Naive thymus-derived CD4-positive, alpha-beta T cell (primary cell): ENCODE measurements at regions not wholly inside any gene's neighbourhood (a gene's known extent, or its start where the extent isn't known, plus 50 kb on each side); places are given as distances from the start of the nearest gene placed in this dataset.

Experiments
- ATAC-seq: fragments of 150-1000 bp; cut with Tn5 transposase; 2 replicates; pipeline ENCODE4 v1.10.0; 2021; ENCODE audit warnings: mild to moderate bottlenecking, moderate library complexity
- CTCF ChIA-PET: fragments of 350-600 bp; sonication (Branson Sonifier 250); formaldehyde crosslinking; loops from one replicate; lab custom pipeline; 2021; ENCODE audit warnings: antibody characterized with exemption; lab: Charles Lee
- POLR2A ChIA-PET: fragments of 350-600 bp; sonication (Branson Sonifier 250); formaldehyde crosslinking; loops from one replicate; lab custom pipeline; 2021; ENCODE audit warnings: antibody characterized with exemption, inconsistent platforms; lab: Charles Lee
- DNase-seq, 9 donors: peaks; one replicate each; pipeline versions ENCODE4 v3.0.0 to v3.0.0-alpha.2; 2020 to 2022; ENCODE audit warnings: mixed read lengths in 1 of 9
- H3K27ac ChIP-seq: one replicate; pipeline ENCODE4 v1.7.0; 2013; ENCODE audit warnings: mild to moderate bottlenecking, low read depth, low read length, moderate library complexity
- H3K27me3 ChIP-seq, 2 donors: one replicate each; pipeline ENCODE4 v1.7.0; 2013; ENCODE audit warnings: low read length in 2 of 2, mild to moderate bottlenecking in 2 of 2, moderate library complexity in 2 of 2; ENCODE audit not compliant: control insufficient read depth in 2 of 2, insufficient read depth in 2 of 2
- H3K36me3 ChIP-seq, 3 experiments: 1 replicate in 2 of 3; 2 replicates in 1 of 3; pipeline ENCODE4 v1.7.0; 2013; ENCODE audit warnings: low read length in 3 of 3, mild to moderate bottlenecking in 3 of 3, moderate library complexity in 1 of 3; ENCODE audit not compliant: insufficient read depth in 3 of 3, control insufficient read depth in 2 of 3
- H3K4me1 ChIP-seq, 2 donors: one replicate each; pipeline ENCODE4 v1.7.0; 2013; ENCODE audit warnings: low read length in 2 of 2, mild to moderate bottlenecking in 2 of 2, moderate library complexity in 1 of 2; ENCODE audit not compliant: control insufficient read depth in 2 of 2, insufficient read depth in 2 of 2
- H3K4me3 ChIP-seq: 2 replicates; pipeline ENCODE4 v1.7.0; 2013; ENCODE audit warnings: mild to moderate bottlenecking, low read length
- H3K9me3 ChIP-seq, 3 experiments: 1 replicate in 2 of 3; 2 replicates in 1 of 3; pipeline ENCODE4 v1.7.0; 2013; ENCODE audit warnings: low read length in 3 of 3; ENCODE audit not compliant: control insufficient read depth in 2 of 3
- H3K27ac Mint-ChIP-seq, 9 donors: one replicate each; pipeline ENCODE4 v1.8.0; 2020 to 2022; ENCODE audit warnings: mixed read lengths in 9 of 9, mild to moderate bottlenecking in 8 of 9, moderate library complexity in 5 of 9, inconsistent platforms in 2 of 9
- H3K27me3 Mint-ChIP-seq, 5 donors: one replicate each; pipeline ENCODE4 v1.8.0; 2021 to 2022; ENCODE audit warnings: mixed read lengths in 5 of 5, mild to moderate bottlenecking in 1 of 5
- H3K36me3 Mint-ChIP-seq, 5 donors: one replicate each; pipeline ENCODE4 v1.8.0; 2020 to 2022; ENCODE audit warnings: mixed read lengths in 5 of 5, mild to moderate bottlenecking in 3 of 5, inconsistent platforms in 1 of 5
- H3K4me1 Mint-ChIP-seq, 7 donors: one replicate each; pipeline ENCODE4 v1.8.0; 2020 to 2022; ENCODE audit warnings: mixed read lengths in 7 of 7, mild to moderate bottlenecking in 3 of 7, inconsistent platforms in 1 of 7
- H3K4me3 Mint-ChIP-seq, 10 donors: one replicate each; pipeline ENCODE4 v1.8.0; 2020 to 2022; ENCODE audit warnings: mild to moderate bottlenecking in 10 of 10, mixed read lengths in 10 of 10, moderate library complexity in 6 of 10, inconsistent platforms in 2 of 10
- H3K9me3 Mint-ChIP-seq, 11 donors: one replicate each; pipeline ENCODE4 v1.8.0; 2020 to 2022; ENCODE audit warnings: mixed read lengths in 11 of 11, mild to moderate bottlenecking in 4 of 11, inconsistent platforms in 1 of 11, moderate library complexity in 1 of 11
- intact Hi-C, 2 donors: fragments of 100-400 bp; cut with micrococcal nuclease; formaldehyde crosslinking; loops; one replicate each; pipeline ENCODE4 v1.15.1; 2023

- peaks cover 17 to 62% (median 39%) of the 10 kb centered on the region in 7 donors for H3K4me1 Mint-ChIP-seq
Measured at GRCh38 chr6:27757307-27757706, 154.9 kb downstream of the OR2B2 start.

DNA sequence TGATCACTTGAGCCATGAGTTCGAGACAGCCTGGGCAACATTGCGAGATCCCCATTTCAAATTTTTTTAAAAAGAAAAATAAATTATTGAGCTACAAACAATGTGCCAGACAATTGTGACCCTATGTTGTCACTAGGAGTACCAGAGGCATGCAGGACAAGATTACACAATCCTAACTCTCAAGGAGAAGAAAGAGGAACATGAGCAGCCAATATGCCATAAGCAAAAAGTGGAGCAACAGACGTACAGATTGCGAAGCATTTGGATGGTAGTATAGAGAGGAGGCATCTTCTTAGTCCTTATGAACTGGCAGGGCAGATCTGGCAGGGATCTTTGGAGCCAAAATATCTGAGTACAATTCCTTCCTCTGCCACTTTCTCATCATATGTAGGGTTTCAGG is 156.4 kb downstream of the OR2B2 start:
- Histone ChIP-seq H3K4me1 (peaks cover 6 to 20% of the 10 kb centered on the region in 2 donors), H3K36me3 (no peaks in the 10 kb centered on the region), H3K27ac (no peak overlapping the region), H3K4me3 (no peak overlapping the region), H3K27me3 (no peaks in the 10 kb centered on the region), H3K9me3 (no peaks in the 10 kb centered on the region)
- DNase-seq (no peak), ATAC-seq (no peak)
- peaks cover 0 to 11% (median 0%) of the 10 kb centered on the region in 11 donors for H3K9me3 Mint-ChIP-seq
- ChIA-PET CTCF (interaction anchor here (0.6 to 3.4 kb wide), 6 partner anchors 17 to 277 kb away, joined by 3 to 10 read pairs (median 4); no protein-coding TSS in a partner anchor), POLR2A (interaction anchor here (0.6 to 2.5 kb wide), 13 partner anchors 14 to 1734 kb away, joined by 3 to 20 read pairs (median 4); a partner anchor contains a TSS)
- H3K36me3 Mint-ChIP-seq = peaks cover 0 to 6% (median 0%) of the 10 kb centered on the region in 5 donors
- intact Hi-C loops = loop anchor here in 1 of 2 donors (10.0 kb wide), 2 partner anchors 1471 to 1731 kb away; a partner anchor contains a TSS
- peak overlapping the region in 2 of 9 donors; percentile 49 to 70 for H3K27ac Mint-ChIP-seq
- peaks cover 17 to 68% (median 42%) of the 10 kb centered on the region in 7 donors for H3K4me1 Mint-ChIP-seq
- H3K27me3 Mint-ChIP-seq = peaks cover 0 to 8% (median 0%) of the 10 kb centered on the region in 5 donors
- peak overlapping the region in 4 of 10 donors; percentile 33 to 89 (median 64) for H3K4me3 Mint-ChIP-seq

More at GRCh38 chr6:27757307-27757706, 154.9 kb downstream of the OR2B2 start:
- intact Hi-C loops = loop anchor here (1.0 to 10.0 kb wide), 3 partner anchors 15 to 1733 kb away; a partner anchor contains a TSS
- ChIA-PET POLR2A (interaction anchor here (0.5 to 2.5 kb wide), 20 partner anchors 44 to 1558 kb away, joined by 3 to 20 read pairs (median 4); partner anchors contain the start of genes ZNF184 and ZNF391), CTCF (interaction anchor here (1.0 to 3.4 kb wide), 4 partner anchors 13 to 140 kb away, joined by 4 to 10 read pairs (median 7); no protein-coding TSS in a partner anchor)
- H3K27ac ChIP-seq = peak overlapping the region; percentile 70
- peak; percentile 25 to 74 (median 49) for DNase-seq
- H3K27me3 ChIP-seq = no peaks in the 10 kb centered on the region
- Mint-ChIP-seq H3K36me3 (peaks cover 0 to 6% (median 1%) of the 10 kb centered on the region in 5 donors), H3K4me3 (peak overlapping the region; percentile 78 to 91 (median 84)), H3K9me3 (peaks cover 0 to 11% (median 0%) of the 10 kb centered on the region in 11 donors), H3K27me3 (peaks cover 0 to 8% (median 0%) of the 10 kb centered on the region in 5 donors), H3K27ac (peak overlapping the region; percentile 73 to 90 (median 85))
- peaks cover 6 to 20% of the 10 kb centered on the region in 2 donors for H3K4me1 ChIP-seq
- H3K4me3 ChIP-seq = peak overlapping the region; percentile 64
- no peaks in the 10 kb centered on the region for H3K9me3 ChIP-seq
- no peaks in the 10 kb centered on the region for H3K36me3 ChIP-seq
- peak; percentile 11 for ATAC-seq

- no peak for DNase-seq
- H3K4me3 Mint-ChIP-seq = peak overlapping the region in 9 of 10 donors; percentile 46 to 95 (median 92)
- CTCF ChIA-PET = interaction anchor here (0.6 to 2.2 kb wide), 5 partner anchors 18 to 577 kb away, joined by 3 to 13 read pairs (median 4); no protein-coding TSS in a partner anchor
- intact Hi-C loops = loop anchor here (5.0 to 10.0 kb wide), 9 partner anchors 137 to 1732 kb away; partner anchors contain the start of genes POM121L2 (in 1 of the 2), ZSCAN23 (in 1 of the 2) and ZSCAN31 (in 1 of the 2)
- peak overlapping the region in 8 of 9 donors; percentile 7 to 99 (median 88) for H3K27ac Mint-ChIP-seq
- Histone ChIP-seq H3K4me3 (peak overlapping the region; percentile 80), H3K27ac (no peak overlapping the region), H3K9me3 (no peaks in the 10 kb centered on the region), H3K36me3 (no peaks in the 10 kb centered on the region), H3K27me3 (no peaks in the 10 kb centered on the region), H3K4me1 (peaks cover 6 to 20% of the 10 kb centered on the region in 2 donors)
- ATAC-seq = no peak
- POLR2A ChIA-PET = interaction anchor here (0.6 to 3.6 kb wide), 13 partner anchors 53 to 1743 kb away, joined by 3 to 32 read pairs (median 5); partner anchors contain the start of gene TRIM27
- H3K27me3 Mint-ChIP-seq = peaks cover 0 to 8% (median 0%) of the 10 kb centered on the region in 5 donors
- peaks cover 0 to 6% (median 0%) of the 10 kb centered on the region in 5 donors for H3K36me3 Mint-ChIP-seq
- peaks cover 0 to 11% (median 0%) of the 10 kb centered on the region in 11 donors for H3K9me3 Mint-ChIP-seq
- peaks cover 17 to 58% (median 42%) of the 10 kb centered on the region in 7 donors for H3K4me1 Mint-ChIP-seq
Measured at GRCh38 chr6:27754408-27754782, 157.8 kb downstream of the OR2B2 start.

GRCh38 chr6:27753668-27754407 is 158.4 kb downstream of the OR2B2 start:
- H3K27ac ChIP-seq = peak overlapping the region; percentile 96
- DNase-seq = peak in 8 of 9 donors; percentile 38 to 69 (median 45)
- H3K36me3 ChIP-seq = no peaks in the 10 kb centered on the region
- no peaks in the 10 kb centered on the region for H3K9me3 ChIP-seq
- ATAC-seq = peak; percentile 22
- peaks cover 0 to 8% (median 0%) of the 10 kb centered on the region in 5 donors for H3K27me3 Mint-ChIP-seq
- H3K27ac Mint-ChIP-seq = peak overlapping the region; percentile 84 to 100 (median 97)
- H3K4me3 ChIP-seq = peak overlapping the region; percentile 80
- POLR2A ChIA-PET = interaction anchor here (0.6 to 3.6 kb wide), 14 partner anchors 54 to 1743 kb away, joined by 3 to 32 read pairs (median 4); partner anchors contain the start of gene TRIM27
- no peaks in the 10 kb centered on the region for H3K27me3 ChIP-seq
- H3K4me1 ChIP-seq = peaks cover 6 to 20% of the 10 kb centered on the region in 2 donors
- H3K9me3 Mint-ChIP-seq = peaks cover 0 to 11% (median 0%) of the 10 kb centered on the region in 11 donors
- H3K4me3 Mint-ChIP-seq = peak overlapping the region; percentile 81 to 99 (median 94)
- intact Hi-C loops = loop anchor here (1.0 to 10.0 kb wide), 38 partner anchors 16 to 1791 kb away; partner anchors contain the start of genes ABT1 (in 1 of the 2), POM121L2 (in 1 of the 2), TRIM38 (in 1 of the 2) and ZNF184 (in 1 of the 2)
- H3K4me1 Mint-ChIP-seq = peaks cover 17 to 53% (median 39%) of the 10 kb centered on the region in 7 donors
- peaks cover 0 to 6% (median 0%) of the 10 kb centered on the region in 5 donors for H3K36me3 Mint-ChIP-seq
- CTCF ChIA-PET = interaction anchor here (1.2 to 2.2 kb wide), 4 partner anchors 19 to 577 kb away, joined by 3 to 13 read pairs (median 6); no protein-coding TSS in a partner anchor

DNA sequence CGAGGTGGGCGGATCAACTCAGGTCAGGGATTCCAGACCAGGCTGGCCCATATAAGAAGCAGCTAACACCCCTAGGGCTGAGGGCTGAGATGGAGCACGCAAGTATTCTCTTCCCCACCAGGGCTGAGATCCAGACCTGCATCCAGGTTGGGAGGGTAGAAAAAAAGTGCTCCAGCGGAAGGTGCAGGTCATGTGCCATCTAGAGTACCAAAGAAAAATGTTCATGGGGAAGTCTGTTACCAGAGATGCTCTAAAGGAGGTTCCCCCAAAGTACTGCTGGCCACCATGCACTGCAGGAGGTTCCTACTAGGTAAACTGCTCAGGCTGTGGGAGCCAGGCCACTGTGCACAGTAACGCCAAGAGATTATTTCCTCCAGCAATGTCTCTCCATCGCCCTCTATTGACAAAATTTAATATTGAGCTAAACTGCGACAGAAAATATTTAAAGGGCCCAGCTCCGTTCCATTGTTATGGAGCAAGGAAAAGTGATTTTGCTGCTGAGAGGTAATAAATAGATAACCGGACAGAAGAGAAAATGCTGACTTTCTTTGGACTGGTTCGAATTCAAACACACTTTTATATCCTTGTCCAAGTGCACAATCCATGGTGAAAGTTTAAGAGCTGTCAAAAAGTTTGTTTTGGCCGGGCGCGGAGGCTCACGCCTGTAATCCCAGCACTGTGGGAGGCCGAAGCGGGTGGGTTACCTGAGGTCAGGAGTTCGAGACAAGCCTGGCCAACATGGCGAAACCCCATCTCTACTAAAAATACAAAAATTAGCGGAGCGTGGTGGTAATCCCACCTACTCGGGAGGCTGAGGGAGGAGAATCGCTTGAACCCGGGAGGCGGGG is 159.9 kb downstream of the OR2B2 start:
- Histone ChIP-seq H3K27ac (peak overlapping the region; percentile 96), H3K36me3 (no peaks in the 10 kb centered on the region), H3K9me3 (no peaks in the 10 kb centered on the region), H3K4me3 (peak overlapping the region; percentile 72), H3K4me1 (peaks cover 6 to 14% of the 10 kb centered on the region in 2 donors), H3K27me3 (no peaks in the 10 kb centered on the region)
- ChIA-PET POLR2A (interaction anchor here (0.7 to 3.6 kb wide), 25 partner anchors 14 to 1625 kb away, joined by 3 to 32 read pairs (median 4); partner anchors contain the start of genes ZNF184 and ZNF391), CTCF (interaction anchor here (0.6 to 2.2 kb wide), 25 partner anchors 9 to 1423 kb away, joined by 3 to 21 read pairs (median 4); partner anchors contain the start of gene POM121L2)
- peaks cover 10 to 44% (median 30%) of the 10 kb centered on the region in 7 donors for H3K4me1 Mint-ChIP-seq
- intact Hi-C loops = loop anchor here (1.0 to 10.0 kb wide), 22 partner anchors 135 to 1789 kb away; partner anchors contain the start of genes POM121L2 (in 2 of the 2), TRIM38 (in 1 of the 2), ZSCAN23 (in 1 of the 2) and ZSCAN31 (in 1 of the 2)
- peaks cover 0 to 11% (median 0%) of the 10 kb centered on the region in 11 donors for H3K9me3 Mint-ChIP-seq
- ATAC-seq = peak; percentile 64
- H3K27me3 Mint-ChIP-seq = peaks cover 0 to 17% (median 0%) of the 10 kb centered on the region in 5 donors
- peak overlapping the region; percentile 93 to 100 (median 99) for H3K27ac Mint-ChIP-seq
- peak overlapping the region; percentile 89 to 99 (median 96) for H3K4me3 Mint-ChIP-seq
- peak; percentile 28 to 82 (median 77) for DNase-seq
- H3K36me3 Mint-ChIP-seq = peaks cover 0 to 6% (median 0%) of the 10 kb centered on the region in 5 donors
